ENCODE measurements at regions not wholly inside any gene's neighbourhood (a gene's known extent, or its start where the extent isn't known, plus 50 kb on each side); places are given as distances from the start of the nearest gene placed in this dataset.

- Histone ChIP-seq H2BK15ac (ENCODE audit: low read length) (no peak overlapping the region), H3K4me1 (replicated peaks in 1 of 4; ENCODE audit: control insufficient read depth in 3 of 4, insufficient read depth in 4 of 4, low read length in 3 of 4) (no peaks in the 10 kb centered on the region; a peak in 3 of 7 replicates), H4K91ac (replicated peaks; ENCODE audit: insufficient read length, low read length) (no peak overlapping the region), H3K27me3 (replicated peaks in 1 of 4; ENCODE audit: control insufficient read depth in 3 of 4, extremely low read depth in 1 of 4, insufficient read depth in 3 of 4, low read length in 3 of 4) (no peaks in the 10 kb centered on the region; a peak in 1 of 7 replicates), H3K4ac (replicated peaks; ENCODE audit: insufficient read length, low read depth, low read length) (no peak overlapping the region), H3K23me2 (ENCODE audit: low read depth, low read length) (no peaks in the 10 kb centered on the region), H2BK20ac (ENCODE audit: low read length) (no peak overlapping the region), H4K5ac (ENCODE audit: insufficient read length, low read depth, low read length) (no peak overlapping the region), H3K23ac (ENCODE audit: insufficient read length) (no peak overlapping the region), H3K27ac (ENCODE audit: low read depth, low read length) (no peak overlapping the region), H3K9ac (replicated peaks in 1 of 4; ENCODE audit: extremely low read depth in 1 of 4, low read depth in 3 of 4, low read length in 3 of 4) (no peak overlapping the region), H3K79me1 (ENCODE audit: low read depth, low read length) (no peaks in the 10 kb centered on the region), H3K79me2 (ENCODE audit: control insufficient read depth in 1 of 2, insufficient read depth in 2 of 2, low read length in 2 of 2) (no peaks in the 10 kb centered on the region), H3K56ac (replicated peaks; ENCODE audit: insufficient read length, low read depth, low read length) (no peak overlapping the region), H3K36me3 (ENCODE audit: control insufficient read depth in 2 of 4, insufficient read depth in 4 of 4, low read length in 3 of 4) (no peaks in the 10 kb centered on the region), H2BK120ac (replicated peaks; ENCODE audit: low read depth, low read length) (no peak overlapping the region), H3K9me3 (ENCODE audit: insufficient read depth in 2 of 2, low read depth in 1 of 2, low read length in 1 of 2) (no peaks in the 10 kb centered on the region), H3K4me3 (ENCODE audit: extremely low read depth in 1 of 4, insufficient read depth in 2 of 4, low read depth in 3 of 4, low read length in 4 of 4) (no peak overlapping the region), H2AK5ac (ENCODE audit: low read depth, low read length) (no peak overlapping the region), H3K18ac (ENCODE audit: extremely low read depth, low read length) (no peak overlapping the region), H3K14ac (ENCODE audit: insufficient read length) (no peak overlapping the region), H2BK12ac (ENCODE audit: low read depth, low read length) (no peak overlapping the region), H2BK5ac (ENCODE audit: low read depth, low read length) (no peak overlapping the region), H3K4me2 (ENCODE audit: insufficient read depth in 1 of 2, low read depth in 2 of 2, low read length in 2 of 2) (no peak overlapping the region), H4K8ac (ENCODE audit: extremely low read depth, insufficient read depth, low read length) (no peak overlapping the region), H4K20me1 (replicated peaks in 1 of 2; ENCODE audit: control insufficient read depth in 1 of 2, insufficient read depth in 2 of 2, low read length in 2 of 2) (no peaks in the 10 kb centered on the region), H2AFZ (ENCODE audit: low read length) (no peak overlapping the region)
- FAIRE-seq (no peak), DNase-seq (ENCODE audit: low read depth in 1 of 2, low spot score in 2 of 2) (no peak)
- POLR2A ChIA-PET (ENCODE audit: partially characterized antibody), result no interaction called here
- 73% methylated on average over 5 of the region's 5 CpGs; no CpG with 5 or more reads in 1 of the 2 experiments for WGBS, 2 experiments (ENCODE audit: extremely low coverage in 1 of 2, insufficient coverage in 1 of 2, insufficient read length in 1 of 2, insufficient replicate concordance in 2 of 2, low coverage in 1 of 2, low lambda C conversion rate in 2 of 2, missing lambda C conversion rate in 1 of 2)
- CTCF ChIA-PET (ENCODE audit: partially characterized antibody), result no interaction called here
- TF ChIP-seq CHD1 (IDR thresholded peaks at IDR 0.05; ENCODE audit: low read depth, low read length), result no peak
- TF ChIP-seq SP4 (IDR thresholded peaks at IDR 0.05; ENCODE audit: low read length), result no peak
- no peak for TF ChIP-seq POU5F1 (IDR thresholded peaks at IDR 0.05; ENCODE audit: low read depth, low read length)
- TF ChIP-seq SP2 (IDR thresholded peaks at IDR 0.05; ENCODE audit: low read length), result no peak
- no peak for TF ChIP-seq GABPA (IDR thresholded peaks at IDR 0.05; ENCODE audit: borderline replicate concordance, insufficient read depth, low read length)
- TF ChIP-seq TCF12 (IDR thresholded peaks at IDR 0.05; ENCODE audit: low read depth, low read length), result no peak
- TF ChIP-seq CHD2 (IDR thresholded peaks at IDR 0.05; ENCODE audit: low read length), result no peak
- TF ChIP-seq RFX5 (IDR thresholded peaks at IDR 0.05; ENCODE audit: borderline replicate concordance, low read depth, low read length), result no peak
- no peak for TF ChIP-seq NRF1 (IDR thresholded peaks at IDR 0.05; ENCODE audit: low read depth, low read length)
- TF ChIP-seq SIRT6 (IDR thresholded peaks at IDR 0.05; ENCODE audit: low read length), result no peak
Observed at GRCh38 chr1:17904290-17904689, 149.2 kb downstream of the ACTL8 start.
